MV-4-11 (cell line): ENCODE measurements at regions not wholly inside any gene's neighbourhood (a gene's known extent, or its start where the extent isn't known, plus 50 kb on each side); places are given as distances from the start of the nearest gene placed in this dataset.
"Not testable (repeated sequence)": the region's sequence is repeated elsewhere in the genome, so short reads cannot be mapped to it uniquely, and the experiment has no call there.

ENCODE experiments used
- DNase-seq: peaks from one replicate; lab custom pipeline; 2025; lab: John Stamatoyannopoulos, UW

DNA sequence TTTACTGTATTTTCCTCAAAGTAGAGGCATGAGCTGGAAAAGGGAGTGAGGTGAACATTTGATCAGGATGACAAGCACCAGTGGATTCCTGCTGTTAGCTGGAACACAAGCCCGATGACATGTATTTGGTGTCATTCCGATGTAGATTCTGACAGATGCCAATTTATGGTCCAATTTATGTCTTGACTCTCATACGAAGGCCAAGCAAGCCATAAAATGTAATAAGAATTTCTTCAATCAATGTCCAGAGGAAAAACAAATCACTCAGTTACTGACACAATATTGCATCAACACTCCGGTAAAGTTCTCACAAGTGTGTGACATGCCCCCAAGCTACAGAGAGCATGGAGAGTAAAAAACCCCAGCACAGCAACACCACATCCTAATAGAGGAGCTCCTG is 138.3 kb upstream of the ZNF521 start:
- DNase-seq, result no peak

DNA sequence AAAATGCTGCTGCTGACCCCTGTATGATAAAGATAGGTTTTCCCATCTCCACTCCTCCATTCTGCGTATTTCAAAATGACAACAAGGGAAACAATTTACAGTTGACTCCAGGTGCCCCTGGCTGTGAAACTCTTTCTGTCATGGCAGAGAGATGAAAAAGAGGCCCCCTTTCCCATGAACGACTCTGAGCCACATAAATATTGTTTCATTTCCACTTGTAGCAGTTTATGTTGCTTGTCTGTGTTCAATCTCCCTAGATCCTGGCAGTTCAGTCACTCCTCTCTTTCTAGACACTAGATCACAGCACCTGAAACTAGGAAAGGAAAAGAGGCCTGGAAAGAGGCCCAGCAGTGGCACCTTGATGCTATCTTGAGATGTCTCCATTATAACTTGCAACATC is 121.0 kb upstream of the ZNF521 start:
- DNase-seq, result no peak

DNA sequence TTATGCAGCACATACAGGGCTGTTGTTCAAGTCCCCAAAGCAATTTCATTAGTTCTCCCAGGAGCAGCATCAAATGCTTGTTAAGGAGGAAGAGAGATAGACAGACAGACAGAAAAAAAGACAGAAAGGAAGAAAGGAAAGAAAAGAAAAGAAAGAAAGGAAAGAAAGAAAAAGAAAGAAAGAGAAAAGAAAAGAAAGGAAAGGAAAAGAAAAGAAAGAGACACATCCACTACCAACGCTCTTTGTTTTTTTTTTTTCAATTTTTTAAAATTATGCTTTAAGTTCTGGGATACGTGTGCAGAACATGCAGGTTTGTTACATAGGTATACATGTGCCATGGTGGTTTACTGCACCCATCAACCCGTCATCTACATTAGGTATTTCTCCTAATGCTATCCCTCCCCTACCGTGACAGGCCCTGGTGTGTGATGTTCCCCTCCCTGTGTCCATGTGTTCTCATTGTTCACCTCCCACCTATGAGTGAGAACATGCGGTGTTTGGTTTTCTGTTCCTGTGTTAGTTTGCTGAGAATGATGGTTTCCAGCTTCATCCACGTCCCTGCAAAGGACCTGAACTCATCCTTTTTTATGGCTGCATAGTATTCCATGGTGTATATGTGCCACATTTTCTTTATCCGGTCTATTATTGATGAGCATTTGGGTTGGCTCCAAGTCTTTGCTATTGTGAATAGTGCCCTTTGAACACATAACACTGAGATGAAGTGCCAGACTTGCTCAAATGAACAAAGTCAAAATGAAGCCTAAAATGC is 119.0 kb upstream of the ZNF521 start:
- DNase-seq, result not testable (repeated sequence)

- no peak for DNase-seq
Measured at GRCh38 chr18:25470062-25470461, 118.1 kb upstream of the ZNF521 start.

- DNase-seq, result no peak
Measured at GRCh38 chr18:25469489-25469888, 117.5 kb upstream of the ZNF521 start.

- DNase-seq, result no peak
Measured at GRCh38 chr18:25467226-25467987, 115.4 kb upstream of the ZNF521 start.

- DNase-seq, result no peak
Measured at GRCh38 chr18:25465152-25465732, 113.3 kb upstream of the ZNF521 start.

GRCh38 chr18:25464227-25464626 is 112.3 kb upstream of the ZNF521 start:
- DNase-seq, result no peak

- no peak for DNase-seq
Measured at GRCh38 chr18:25463726-25464125, 111.8 kb upstream of the ZNF521 start.

DNA sequence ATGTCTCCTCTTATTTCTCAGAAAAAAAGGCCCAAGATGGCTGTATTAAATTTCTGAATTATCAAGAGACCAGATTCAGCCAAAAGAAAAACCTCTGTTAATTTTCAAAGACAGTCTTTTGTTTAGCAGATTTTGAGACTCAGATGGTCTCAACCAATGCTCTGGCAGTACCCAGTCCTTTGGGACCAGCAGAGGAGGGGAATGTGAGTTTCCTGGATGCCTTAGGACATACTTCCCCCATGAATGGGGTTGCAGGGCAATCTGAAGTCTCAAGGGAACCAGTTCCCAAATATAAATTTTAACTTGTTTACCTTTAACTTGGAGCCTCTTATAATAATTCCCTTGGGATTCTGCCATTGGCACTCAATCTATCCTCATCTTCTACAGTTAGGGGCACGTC is 107.8 kb upstream of the ZNF521 start:
- DNase-seq, result no peak

GRCh38 chr18:25457601-25458000 is 105.6 kb upstream of the ZNF521 start:
- DNase-seq, result no peak

GRCh38 chr18:25457126-25457525 is 105.2 kb upstream of the ZNF521 start:
- no peak for DNase-seq

GRCh38 chr18:25456334-25457010 is 104.5 kb upstream of the ZNF521 start:
- DNase-seq, result no peak

DNA sequence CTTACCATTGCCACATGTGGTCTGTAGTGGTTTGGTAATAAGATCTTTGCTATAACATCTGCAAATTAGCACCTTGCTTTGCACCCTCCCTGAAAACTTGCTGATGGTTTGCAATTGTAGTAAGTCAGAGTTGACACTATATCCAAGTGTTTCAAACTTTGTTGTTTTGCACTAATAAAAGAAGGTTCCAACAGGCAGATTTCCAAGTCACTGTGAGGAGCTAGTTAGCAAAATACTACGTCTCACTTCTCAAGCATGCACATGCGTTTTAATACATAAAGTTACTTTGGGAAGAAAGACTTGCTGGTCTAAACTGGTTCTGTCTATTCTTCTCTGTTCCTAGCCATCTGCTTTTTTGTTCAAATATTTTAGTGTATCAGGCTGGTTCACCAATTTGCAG is 103.7 kb upstream of the ZNF521 start:
- DNase-seq, result no peak

DNA sequence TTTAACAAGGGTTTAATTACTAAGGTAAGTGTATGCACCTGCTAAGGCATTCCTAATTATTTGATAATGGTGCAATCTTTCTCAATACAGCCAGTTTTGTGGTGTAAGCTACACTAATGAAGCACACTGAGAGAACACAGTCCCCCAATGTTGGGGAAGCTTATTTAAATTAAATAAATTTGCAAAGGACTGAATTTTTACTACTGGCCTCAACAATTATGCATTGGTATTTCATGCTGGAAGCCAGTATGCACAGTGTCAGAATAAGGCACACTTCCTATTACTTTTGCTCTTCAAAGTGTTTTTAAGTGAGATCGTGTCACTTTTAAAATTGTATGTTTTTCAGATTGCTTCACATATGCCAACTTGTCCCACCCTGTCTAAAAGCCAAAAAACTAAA is 103.2 kb upstream of the ZNF521 start:
- DNase-seq, result no peak

- no peak for DNase-seq
Measured at GRCh38 chr18:25454730-25455129, 102.8 kb upstream of the ZNF521 start.

DNA sequence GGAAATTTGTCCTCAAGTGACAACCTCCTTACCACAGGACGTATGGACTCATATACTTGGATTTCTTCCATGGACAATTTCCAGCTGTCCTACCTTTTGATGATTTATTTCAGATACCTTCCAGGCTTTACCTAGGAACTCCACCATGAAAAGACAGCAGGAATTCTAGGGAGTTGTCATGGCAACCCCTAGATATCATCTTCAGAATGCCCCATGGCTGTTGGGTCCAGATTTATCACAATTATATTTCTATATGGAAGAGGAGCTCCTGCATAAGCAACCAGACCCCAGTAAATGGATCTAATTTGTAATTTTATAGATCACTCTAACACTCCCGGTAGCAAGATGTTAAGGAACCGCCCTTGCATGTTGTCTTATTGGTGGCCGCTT is 102.3 kb upstream of the ZNF521 start:
- no peak for DNase-seq

GRCh38 chr18:25453556-25454269 is 101.7 kb upstream of the ZNF521 start:
- DNase-seq, result no peak

- DNase-seq, result no peak
Measured at GRCh38 chr18:25451077-25451658, 99.2 kb upstream of the ZNF521 start.

DNA sequence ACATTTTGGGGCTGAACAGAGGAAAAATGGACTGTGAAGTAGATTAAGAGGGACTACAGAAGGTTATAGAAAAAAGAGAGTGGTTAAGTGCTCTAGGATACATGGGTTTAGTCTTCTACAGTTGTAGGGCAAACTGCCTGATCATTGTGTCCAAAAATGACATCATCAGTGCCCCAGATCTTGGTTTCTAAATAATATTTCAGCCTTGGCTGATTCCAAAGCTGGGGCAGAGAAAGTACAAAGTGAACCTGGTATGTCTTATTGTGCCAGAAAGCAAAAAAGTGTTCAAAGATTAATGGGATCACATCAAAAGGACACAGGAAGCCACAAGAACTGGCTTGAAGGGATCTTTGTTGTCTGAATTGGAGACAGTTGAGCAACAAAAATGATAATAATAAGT is 97.1 kb upstream of the ZNF521 start:
- DNase-seq, result no peak

DNA sequence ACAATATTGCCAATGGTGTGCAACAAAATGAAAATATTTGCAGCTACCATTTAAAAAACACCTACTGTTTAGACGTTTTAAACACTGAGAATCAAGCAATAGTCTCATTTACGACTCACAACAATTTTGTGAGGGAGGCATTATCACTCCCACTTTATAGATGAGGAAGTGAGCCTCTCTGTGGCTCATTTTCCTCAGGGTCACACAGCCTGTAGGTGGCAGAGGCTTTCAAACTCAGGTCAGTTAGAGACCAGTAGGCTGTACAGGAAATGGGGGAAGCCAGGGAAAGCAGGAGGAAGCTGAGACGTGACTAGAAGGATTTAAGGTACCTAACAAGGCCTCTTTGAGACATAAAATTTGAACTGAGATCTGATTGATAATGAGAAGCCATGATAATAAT is 95.0 kb upstream of the ZNF521 start:
- DNase-seq, result peak; percentile 69

DNA sequence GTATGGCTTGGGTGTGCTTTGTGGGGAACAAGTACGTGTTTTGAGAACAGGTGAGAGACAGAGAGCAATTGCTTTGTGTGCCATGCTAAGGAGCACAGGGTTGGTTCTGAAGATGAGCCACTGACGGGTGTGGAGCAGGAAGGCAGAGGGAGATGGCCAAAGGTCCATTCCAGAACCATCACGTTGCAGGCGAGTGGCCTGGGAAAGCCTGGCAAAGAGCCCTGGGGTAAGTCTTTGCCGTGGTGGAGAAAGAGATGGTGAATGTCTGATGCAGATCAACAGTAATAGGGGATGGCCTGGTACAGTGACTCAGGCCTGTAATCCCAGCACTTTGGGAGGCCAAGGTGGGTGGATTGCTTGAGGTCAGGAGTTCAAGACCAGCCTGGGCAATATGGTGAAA is 93.5 kb upstream of the ZNF521 start:
- DNase-seq, result no peak
